RKO (cell line): ENCODE measurements at regions not wholly inside any gene's neighbourhood (a gene's known extent, or its start where the extent isn't known, plus 50 kb on each side); places are given as distances from the start of the nearest gene placed in this dataset.
"Not testable (repeated sequence)": the region's sequence is repeated elsewhere in the genome, so short reads cannot be mapped to it uniquely, and the experiment has no call there.

Source experiments
- DNase-seq: peaks from one replicate; pipeline ENCODE4 v3.0.0-alpha.2; 2016; ENCODE audit warnings: low spot score

- no peak for DNase-seq
These were observed 91.0 kb upstream of the ATP1B1 start for GRCh38 chr1:169015464-169015863.

- no peak for DNase-seq
These were observed 87.7 kb upstream of the ATP1B1 start for GRCh38 chr1:169018751-169019150.

- DNase-seq = no peak
These were observed 87.0 kb upstream of the ATP1B1 start for GRCh38 chr1:169019419-169020058.

GRCh38 chr1:169020684-169021083 lies 85.8 kb upstream of the ATP1B1 start:
- DNase-seq = no peak

- DNase-seq = no peak
These were observed 83.8 kb upstream of the ATP1B1 start for GRCh38 chr1:169022648-169023047.

GRCh38 chr1:169024255-169024654 lies 82.2 kb upstream of the ATP1B1 start:
- no peak for DNase-seq

GRCh38 chr1:169024800-169025271 lies 81.7 kb upstream of the ATP1B1 start:
- DNase-seq = no peak

GRCh38 chr1:169025412-169025811 lies 81.1 kb upstream of the ATP1B1 start:
- no peak for DNase-seq

- no peak for DNase-seq
These were observed 78.7 kb upstream of the ATP1B1 start for GRCh38 chr1:169027607-169028320.

GRCh38 chr1:169031566-169032224 lies 74.8 kb upstream of the ATP1B1 start:
- no peak for DNase-seq

- DNase-seq = no peak
These were observed 65.1 kb upstream of the ATP1B1 start for GRCh38 chr1:169041366-169041765.

GRCh38 chr1:169042377-169042776 lies 64.1 kb upstream of the ATP1B1 start:
- DNase-seq = no peak

GRCh38 chr1:169043823-169044222 lies 62.7 kb upstream of the ATP1B1 start:
- DNase-seq = no peak

- no peak for DNase-seq
These were observed 62.2 kb upstream of the ATP1B1 start for GRCh38 chr1:169044296-169044695.

GRCh38 chr1:169044971-169045370 lies 61.5 kb upstream of the ATP1B1 start:
- no peak for DNase-seq

GRCh38 chr1:169046671-169047070 lies 59.8 kb upstream of the ATP1B1 start:
- DNase-seq = no peak

GRCh38 chr1:169047074-169047473 lies 59.4 kb upstream of the ATP1B1 start:
- DNase-seq = no peak

- no peak for DNase-seq
These were observed 58.4 kb upstream of the ATP1B1 start for GRCh38 chr1:169048043-169048442.

- no peak for DNase-seq
These were observed 57.1 kb upstream of the ATP1B1 start for GRCh38 chr1:169049258-169049938.

- DNase-seq = no peak
These were observed 55.3 kb upstream of the ATP1B1 start for GRCh38 chr1:169051171-169051570.

GRCh38 chr1:169052171-169052570 lies 54.3 kb upstream of the ATP1B1 start:
- not testable (repeated sequence) for DNase-seq

GRCh38 chr1:169052727-169053126 lies 53.8 kb upstream of the ATP1B1 start:
- DNase-seq = no peak

GRCh38 chr1:169053196-169053595 lies 53.3 kb upstream of the ATP1B1 start:
- no peak for DNase-seq
